GM18858 (cell line): ENCODE measurements at regions not wholly inside any gene's neighbourhood (a gene's known extent, or its start where the extent isn't known, plus 50 kb on each side); places are given as distances from the start of the nearest gene placed in this dataset.

ENCODE experiments used
- ATAC-seq: cut with Tn5 transposase; IDR thresholded peaks from one replicate; pipeline ENCODE4 v1.9.1; 2021; ENCODE audit not compliant: unreplicated experiment

DNA sequence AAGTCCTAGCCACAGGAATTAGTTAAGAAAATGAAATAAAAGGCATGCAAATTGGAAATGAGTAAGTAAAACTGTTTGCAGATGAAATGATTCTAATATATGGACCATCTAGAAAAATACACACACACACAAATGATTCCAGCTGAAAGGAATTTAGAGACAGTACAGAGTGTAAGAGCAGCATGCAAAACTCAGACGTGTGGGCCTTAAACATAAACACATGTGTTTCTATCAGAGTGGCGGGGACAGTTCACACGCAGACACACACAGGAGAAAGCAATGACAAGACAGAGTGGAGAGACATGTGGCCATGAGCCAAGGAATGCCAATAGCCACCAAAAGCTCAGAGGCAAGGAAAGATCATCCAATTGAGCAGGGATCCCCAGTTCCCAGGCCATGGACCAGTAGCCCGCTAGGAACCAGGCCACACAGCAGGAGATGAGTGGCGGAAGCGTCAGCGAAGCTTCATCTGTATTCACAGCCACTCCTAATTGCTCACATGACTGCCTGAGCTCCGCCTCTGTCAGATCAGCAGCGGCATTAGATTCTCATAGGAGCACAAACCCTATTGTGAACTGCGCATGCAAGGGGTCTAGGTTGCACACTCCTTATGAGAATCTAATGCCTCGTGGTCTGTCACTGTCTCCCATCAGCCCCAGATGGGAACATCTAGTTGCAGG is 155.4 kb downstream of the ARL4C start:
- no peak for ATAC-seq

GRCh38 chr2:234339501-234339900 is 157.4 kb downstream of the ARL4C start:
- ATAC-seq = no peak

- no peak for ATAC-seq
Measured at GRCh38 chr2:234339011-234339410, 157.9 kb downstream of the ARL4C start.

DNA sequence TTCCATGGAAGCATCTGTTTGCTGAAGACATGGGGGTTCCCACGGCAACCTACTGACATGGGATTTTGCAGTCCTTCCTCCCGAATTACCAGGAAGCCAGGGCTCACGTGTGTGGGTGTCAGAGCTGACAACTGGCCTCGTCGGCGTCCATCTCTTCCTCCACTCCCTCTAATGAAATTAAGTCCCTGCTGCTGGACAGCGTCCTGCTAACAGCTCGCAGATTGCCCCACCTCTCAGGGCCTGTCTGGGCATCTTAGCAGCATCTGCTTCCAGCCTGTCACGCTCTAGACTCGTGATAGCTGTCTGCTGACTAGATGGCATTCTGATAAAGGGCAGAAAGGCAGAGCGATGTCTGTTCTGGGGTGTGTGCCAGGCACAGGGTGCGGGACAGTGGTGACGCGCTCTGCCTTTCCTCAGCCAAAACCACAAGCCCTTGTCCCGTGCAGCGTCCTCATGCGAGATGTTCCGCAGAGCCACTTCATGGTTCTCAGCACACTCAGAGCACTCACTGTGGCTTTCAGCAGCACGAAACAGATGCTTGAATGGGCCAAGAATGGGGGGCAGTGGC is 161.1 kb downstream of the ARL4C start:
- no peak for ATAC-seq

DNA sequence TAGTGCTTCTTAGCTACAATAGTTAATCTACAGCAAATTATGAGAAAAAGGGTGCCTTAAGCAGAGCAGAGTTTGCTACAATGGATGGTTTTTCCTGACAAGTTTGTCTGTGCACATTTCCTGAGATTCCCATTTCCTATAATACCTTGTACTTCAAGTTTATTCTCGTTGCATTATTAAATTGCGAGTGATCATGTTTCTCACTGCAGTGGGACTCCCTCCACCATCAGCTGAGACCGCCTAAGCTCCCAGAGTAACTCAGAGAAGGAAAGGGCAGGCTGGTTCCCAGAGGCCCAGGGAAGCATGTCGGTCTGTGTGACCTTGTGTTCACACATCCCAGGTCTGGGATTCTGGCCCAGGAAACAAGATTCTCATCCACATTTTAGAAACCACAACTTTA is 162.1 kb downstream of the ARL4C start:
- no peak for ATAC-seq

DNA sequence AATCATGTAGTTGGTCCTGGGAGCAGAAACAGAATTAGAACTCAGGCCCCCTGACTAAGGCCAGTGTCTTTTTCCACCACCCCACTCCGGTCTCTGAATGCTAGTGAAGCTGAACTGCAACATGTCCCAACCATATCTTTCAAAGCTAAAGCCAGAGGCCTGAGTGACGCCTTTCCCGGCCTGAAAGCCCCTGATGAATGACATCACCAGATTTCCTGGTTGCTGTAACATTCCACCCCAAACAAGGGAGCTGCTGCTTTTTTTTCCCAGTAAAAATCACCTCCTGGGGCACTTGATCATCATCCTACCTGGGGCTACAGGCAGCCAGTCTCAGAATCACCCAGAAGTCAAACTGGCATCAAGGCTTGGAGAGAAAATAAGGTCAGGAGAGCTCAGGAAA is 162.7 kb downstream of the ARL4C start:
- no peak for ATAC-seq

GRCh38 chr2:234333168-234334130 is 163.4 kb downstream of the ARL4C start:
- ATAC-seq = no peak

- no peak for ATAC-seq
Measured at GRCh38 chr2:234331966-234332365, 164.9 kb downstream of the ARL4C start.

DNA sequence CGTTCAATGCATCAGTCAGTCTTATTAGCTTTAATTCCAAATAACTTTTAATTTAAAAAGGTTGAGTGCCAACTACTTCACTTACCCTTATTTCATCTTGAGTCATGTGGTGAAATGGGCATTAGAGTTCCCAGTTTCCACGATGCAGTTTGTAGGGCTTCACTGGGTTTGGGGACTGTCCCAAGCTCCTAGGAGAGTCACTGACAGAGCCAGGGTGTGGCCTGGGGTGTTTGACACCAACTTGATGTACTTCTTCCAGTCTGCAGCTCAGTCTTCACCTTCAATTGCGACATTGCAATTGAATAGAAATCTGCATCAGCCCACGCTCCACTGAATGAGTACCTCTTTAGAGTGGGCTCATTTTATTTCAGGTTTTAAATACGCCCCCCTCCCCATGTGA is 165.3 kb downstream of the ARL4C start:
- no peak for ATAC-seq

DNA sequence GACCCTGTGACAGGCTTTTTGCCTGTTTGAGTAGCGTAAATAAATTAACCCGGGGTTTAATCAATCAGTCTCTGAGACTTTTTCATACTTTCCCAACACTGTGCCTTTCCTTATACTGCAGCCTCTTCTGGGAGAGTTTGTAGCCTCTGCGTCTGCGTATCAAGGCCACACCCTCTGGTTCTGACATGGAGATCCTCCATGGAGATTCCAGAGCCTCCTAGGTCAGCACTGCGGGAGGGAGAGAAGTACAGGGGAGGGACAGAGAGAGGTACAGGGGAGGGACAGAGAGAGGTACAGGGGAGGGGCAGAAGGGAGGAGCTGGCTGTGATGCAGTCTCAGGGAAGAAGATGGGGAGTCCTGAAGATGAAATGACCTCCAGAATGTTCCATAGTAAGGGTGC is 166.0 kb downstream of the ARL4C start:
- ATAC-seq = no peak

- ATAC-seq = no peak
Measured at GRCh38 chr2:234329202-234329960, 167.5 kb downstream of the ARL4C start.

DNA sequence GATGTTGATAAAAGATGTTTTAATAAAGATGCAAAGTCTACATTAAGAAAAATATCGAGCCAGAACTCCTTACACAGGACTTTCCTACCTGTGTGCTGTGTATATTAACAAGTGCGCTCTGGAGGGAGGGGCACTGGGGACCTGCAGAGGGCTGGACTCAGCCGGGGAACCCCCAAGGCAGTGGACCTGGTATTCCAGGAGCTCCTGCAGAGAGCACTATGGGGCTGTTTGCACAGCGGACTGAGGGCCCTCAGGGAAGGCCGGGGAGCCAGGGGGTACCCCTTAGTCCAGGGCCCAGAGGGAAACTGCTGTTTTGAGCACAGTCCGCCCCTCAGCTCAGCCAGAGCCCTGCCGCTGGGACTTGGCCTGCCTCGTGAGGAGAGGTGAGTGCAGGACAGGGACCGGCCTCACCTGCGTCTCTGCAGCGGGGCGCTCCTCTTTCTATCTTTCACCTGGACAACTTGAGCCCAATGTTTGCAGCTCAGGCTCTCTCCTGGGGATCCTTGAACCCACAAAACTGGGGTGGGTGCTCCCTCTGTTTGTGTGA is 168.4 kb downstream of the ARL4C start:
- no peak for ATAC-seq

DNA sequence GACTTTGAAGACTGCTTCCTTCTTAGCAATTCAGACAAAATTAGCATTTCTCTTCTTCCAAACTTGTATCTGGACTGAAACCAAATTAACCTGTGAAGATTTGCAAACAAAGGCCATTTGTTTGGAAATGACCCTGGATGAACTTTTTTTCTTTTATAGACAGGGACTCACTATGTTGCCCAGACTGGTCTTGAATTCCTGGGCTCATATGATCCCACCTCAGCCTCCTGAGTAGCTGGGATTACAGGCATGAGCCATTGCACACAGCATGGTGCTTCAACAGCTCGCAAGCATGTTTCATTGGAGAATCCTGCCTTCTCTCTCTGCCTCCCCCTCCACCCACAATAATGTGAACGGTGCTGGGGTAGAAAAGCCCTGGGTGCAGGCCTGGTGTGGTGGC is 170.2 kb downstream of the ARL4C start:
- ATAC-seq = no peak

GRCh38 chr2:234324116-234324515 is 172.8 kb downstream of the ARL4C start:
- no peak for ATAC-seq

GRCh38 chr2:234322766-234323465 is 174.0 kb downstream of the ARL4C start:
- no peak for ATAC-seq

- no peak for ATAC-seq
Measured at GRCh38 chr2:234320066-234320465, 176.8 kb downstream of the ARL4C start.

DNA sequence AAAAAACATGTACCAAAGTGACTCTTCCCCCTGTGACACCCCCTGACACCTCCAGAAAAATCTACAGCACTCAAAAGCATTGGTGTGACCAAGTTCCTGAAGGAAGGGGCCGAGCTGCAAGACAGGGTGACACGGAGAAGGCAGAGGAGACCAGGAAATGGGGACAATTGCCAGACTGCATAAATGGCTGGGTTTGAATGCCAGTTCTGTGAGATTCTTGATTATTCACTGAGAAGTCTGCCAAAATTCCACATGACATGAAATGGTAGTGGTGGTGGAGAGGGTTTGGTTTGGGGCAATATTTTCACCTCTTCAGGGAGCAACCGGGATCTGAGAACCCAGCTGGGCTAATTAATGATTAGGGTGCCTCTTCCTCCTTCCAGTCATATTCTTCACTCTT is 178.5 kb downstream of the ARL4C start:
- no peak for ATAC-seq

DNA sequence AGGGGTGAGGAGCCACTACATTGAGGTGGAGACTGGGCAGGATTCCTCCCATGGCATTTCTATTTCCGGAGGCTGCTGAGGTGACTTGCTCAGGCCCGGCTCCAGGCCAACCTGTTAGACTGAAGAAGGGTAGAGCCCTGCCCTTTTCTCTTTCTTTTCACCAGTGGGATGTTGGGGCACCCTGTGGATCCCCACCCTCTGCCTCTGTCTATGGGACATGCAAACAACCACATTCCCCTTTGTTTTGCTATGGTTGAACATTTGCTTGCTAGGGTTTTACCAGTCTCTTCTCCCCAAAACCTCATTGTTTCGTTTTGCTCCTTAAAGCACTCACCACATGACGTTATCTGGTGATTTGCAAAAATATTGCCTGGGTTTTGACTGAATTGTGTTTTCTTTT is 183.3 kb downstream of the ARL4C start:
- no peak for ATAC-seq

GRCh38 chr2:234310166-234310565 is 186.7 kb downstream of the ARL4C start:
- ATAC-seq = no peak

GRCh38 chr2:234309431-234309830 is 187.4 kb downstream of the ARL4C start:
- no peak for ATAC-seq
